ENCODE measurements at regions not wholly inside any gene's neighbourhood (a gene's known extent, or its start where the extent isn't known, plus 50 kb on each side); places are given as distances from the start of the nearest gene placed in this dataset.
"Not testable (repeated sequence)": the region's sequence is repeated elsewhere in the genome, so short reads cannot be mapped to it uniquely, and the experiment has no call there.

DNA sequence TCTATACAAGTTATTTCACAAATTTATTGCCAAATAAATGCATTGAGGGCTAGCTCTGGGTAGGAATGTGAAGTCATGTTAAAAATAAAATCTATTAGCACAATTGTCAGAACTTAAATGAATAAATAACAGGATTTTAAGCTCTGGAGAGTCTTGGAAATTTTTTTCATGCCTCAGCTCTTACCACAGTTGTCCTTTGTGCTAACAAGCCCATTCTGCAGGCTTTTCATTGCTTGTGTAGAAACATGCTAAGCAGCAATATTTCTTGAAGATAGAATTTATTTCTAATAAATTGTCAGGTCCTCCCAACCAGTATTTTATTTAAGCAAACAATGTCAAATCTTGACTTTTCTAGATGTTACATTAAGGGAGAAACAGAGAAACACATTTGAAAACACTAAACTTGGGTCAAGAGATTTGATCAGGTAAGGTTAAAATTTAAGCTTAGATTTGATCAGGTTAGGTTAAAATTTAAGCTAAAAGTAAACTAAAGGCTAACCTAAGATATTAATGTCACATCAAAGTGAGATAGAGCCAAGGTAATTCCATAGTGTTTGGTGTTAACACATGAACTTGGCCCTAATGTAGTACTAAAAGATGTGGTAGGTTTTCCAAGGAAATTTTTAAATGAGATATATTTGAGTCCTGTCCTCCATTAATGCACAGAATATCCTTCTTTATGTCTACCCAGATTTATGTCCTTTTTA, 179.1 kb upstream of the IL1RAPL1 start:
- Histone ChIP-seq H3K36me3 (no peaks in the 10 kb centered on the region), H3K27me3 (no peaks in the 10 kb centered on the region), H3K4me3 (no peak overlapping the region), H3K9me3 (no peaks in the 10 kb centered on the region)
- DNase-seq: no peak

DNA sequence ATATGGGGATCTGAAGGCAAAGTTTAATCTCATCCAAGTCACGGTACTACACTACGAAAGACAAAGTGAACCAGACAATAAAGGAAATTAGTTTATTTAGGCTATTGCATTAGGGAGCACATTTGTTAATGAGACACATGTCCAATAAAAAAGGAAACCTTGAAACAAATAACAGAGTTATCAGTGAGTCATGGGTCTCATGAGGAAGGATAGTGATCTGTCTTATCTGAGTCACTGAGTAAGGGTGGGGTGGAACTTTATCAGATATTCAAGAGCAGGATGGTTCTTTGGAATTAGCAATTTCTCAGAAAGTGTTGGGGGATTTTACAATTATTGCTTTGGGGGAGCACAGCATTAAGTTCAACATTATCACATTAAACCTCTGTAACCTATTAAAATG, 188.9 kb upstream of the IL1RAPL1 start:
- no peak for DNase-seq
- no peaks in the 10 kb centered on the region for H3K27me3 ChIP-seq
- no peak overlapping the region for H3K4me3 ChIP-seq
- H3K9me3 ChIP-seq: no peaks in the 10 kb centered on the region
- H3K36me3 ChIP-seq: no peaks in the 10 kb centered on the region

DNA sequence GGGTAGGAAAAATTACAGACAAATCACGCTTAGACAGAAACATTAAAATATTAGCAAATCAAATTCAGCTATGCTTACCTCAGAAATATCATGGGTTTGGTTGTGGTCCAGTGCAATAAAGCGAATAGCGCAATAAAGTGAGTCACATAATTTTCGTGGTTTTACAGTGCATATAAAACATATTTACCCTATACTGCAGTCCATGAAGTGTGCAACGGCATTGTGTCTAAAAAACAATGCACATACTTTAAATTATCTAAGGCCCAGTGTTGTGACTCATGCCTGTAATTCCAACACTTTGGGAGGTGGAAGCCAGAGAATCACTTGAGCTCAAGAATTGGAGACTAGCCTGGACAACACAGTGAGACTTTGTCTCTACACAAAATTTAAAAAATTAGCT, 195.7 kb upstream of the IL1RAPL1 start:
- no peaks in the 10 kb centered on the region for H3K27me3 ChIP-seq
- DNase-seq: no peak
- H3K4me3 ChIP-seq: no peak overlapping the region
- no peaks in the 10 kb centered on the region for H3K36me3 ChIP-seq
- H3K9me3 ChIP-seq: no peaks in the 10 kb centered on the region

GRCh38 chrX:28379103-28379502, 208.1 kb upstream of the IL1RAPL1 start:
- no peaks in the 10 kb centered on the region for H3K36me3 ChIP-seq
- DNase-seq: no peak
- H3K9me3 ChIP-seq: 0 out of 2 replicates have a peak, but pooled peaks cover 2% of the 10 kb centered on the region
- H3K27me3 ChIP-seq: no peaks in the 10 kb centered on the region
- no peak overlapping the region for H3K4me3 ChIP-seq

GRCh38 chrX:28367649-28368048, 219.6 kb upstream of the IL1RAPL1 start:
- not testable (repeated sequence) for DNase-seq, H3K4me3 ChIP-seq, H3K36me3 ChIP-seq

GRCh38 chrX:28351801-28352200, 235.4 kb upstream of the IL1RAPL1 start:
- DNase-seq: no peak

More at GRCh38 chrX:28367649-28368048, 219.6 kb upstream of the IL1RAPL1 start:
- not testable (repeated sequence) for H3K27me3 ChIP-seq, H3K9me3 ChIP-seq

DNA sequence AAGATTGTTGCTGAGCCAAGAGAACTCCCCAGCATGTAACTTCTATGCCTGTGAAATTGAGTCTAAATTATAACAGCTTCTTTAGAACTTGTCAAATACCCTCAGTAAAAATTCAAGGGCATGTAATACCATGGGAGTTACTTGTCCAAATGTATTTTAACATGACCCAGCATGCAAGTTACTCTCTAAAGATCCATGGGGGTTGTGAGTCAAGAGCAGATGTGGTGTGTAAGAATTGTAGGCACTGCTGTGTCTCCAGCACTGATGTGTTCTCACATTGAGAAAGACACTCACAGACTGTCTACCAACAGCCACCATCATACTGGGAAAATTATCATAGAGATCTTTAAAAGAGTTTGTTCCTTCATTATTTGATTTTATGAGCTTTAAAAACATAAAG, 237.4 kb upstream of the IL1RAPL1 start:
- Histone ChIP-seq H3K4me3 (no peak overlapping the region), H3K9me3 (no peaks in the 10 kb centered on the region; the same call in 1 of the 2 replicates), H3K36me3 (no peaks in the 10 kb centered on the region), H3K27me3 (no peaks in the 10 kb centered on the region)
- DNase-seq: no peak

More at GRCh38 chrX:28351801-28352200, 235.4 kb upstream of the IL1RAPL1 start:
- no peaks in the 10 kb centered on the region for H3K36me3 ChIP-seq
- no peak overlapping the region for H3K4me3 ChIP-seq
- H3K9me3 ChIP-seq: no peaks in the 10 kb centered on the region; the same call in 1 of the 2 replicates
- H3K27me3 ChIP-seq: no peaks in the 10 kb centered on the region

- Histone ChIP-seq H3K27me3 (no peaks in the 10 kb centered on the region), H3K9me3 (no peaks in the 10 kb centered on the region; the same call in 1 of the 2 replicates)
- DNase-seq: no peak
Observed at GRCh38 chrX:28347476-28347875, 239.8 kb upstream of the IL1RAPL1 start.

GRCh38 chrX:28329156-28329555, 258.1 kb upstream of the IL1RAPL1 start:
- Histone ChIP-seq H3K9me3 (no peaks in the 10 kb centered on the region), H3K27me3 (no peaks in the 10 kb centered on the region), H3K36me3 (no peaks in the 10 kb centered on the region), H3K4me3 (no peak overlapping the region)
- DNase-seq: no peak

More at GRCh38 chrX:28347476-28347875, 239.8 kb upstream of the IL1RAPL1 start:
- Histone ChIP-seq H3K4me3 (no peak overlapping the region), H3K36me3 (no peaks in the 10 kb centered on the region)

GRCh38 chrX:28324321-28324721, 262.9 kb upstream of the IL1RAPL1 start:
- H3K27me3 ChIP-seq: no peaks in the 10 kb centered on the region
- no peaks in the 10 kb centered on the region for H3K36me3 ChIP-seq

DNA sequence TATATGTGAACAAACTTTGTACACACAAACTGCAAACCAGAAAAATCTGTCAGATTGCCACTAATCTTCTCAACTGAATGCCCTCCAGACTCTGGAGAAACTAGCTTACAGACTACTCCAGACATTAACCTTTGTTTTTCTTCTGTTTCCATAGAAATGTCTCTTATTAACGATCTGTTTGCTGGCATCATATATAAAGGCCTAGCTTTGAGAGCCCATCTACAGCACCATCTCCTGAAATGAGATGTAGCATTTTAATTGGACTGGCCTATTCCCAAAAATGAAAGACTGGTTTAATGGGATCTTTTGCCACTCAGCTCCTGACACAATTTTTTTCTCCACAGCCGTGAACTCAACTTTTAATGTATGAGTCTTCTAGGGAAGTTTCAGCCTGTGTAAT, 266.0 kb upstream of the IL1RAPL1 start:
- Histone ChIP-seq H3K9me3 (no peaks in the 10 kb centered on the region), H3K27me3 (no peaks in the 10 kb centered on the region), H3K36me3 (no peaks in the 10 kb centered on the region), H3K4me3 (no peak overlapping the region)
- no peak for DNase-seq

More at GRCh38 chrX:28324321-28324721, 262.9 kb upstream of the IL1RAPL1 start:
- H3K4me3 ChIP-seq: no peak overlapping the region
- no peak for DNase-seq
- H3K9me3 ChIP-seq: no peaks in the 10 kb centered on the region

GRCh38 chrX:28312965-28313364, 274.3 kb upstream of the IL1RAPL1 start:
- Histone ChIP-seq H3K9me3 (no peaks in the 10 kb centered on the region; the same call in 1 of the 2 replicates), H3K27me3 (no peaks in the 10 kb centered on the region), H3K4me3 (no peak overlapping the region), H3K36me3 (no peaks in the 10 kb centered on the region)
- no peak for DNase-seq

DNA sequence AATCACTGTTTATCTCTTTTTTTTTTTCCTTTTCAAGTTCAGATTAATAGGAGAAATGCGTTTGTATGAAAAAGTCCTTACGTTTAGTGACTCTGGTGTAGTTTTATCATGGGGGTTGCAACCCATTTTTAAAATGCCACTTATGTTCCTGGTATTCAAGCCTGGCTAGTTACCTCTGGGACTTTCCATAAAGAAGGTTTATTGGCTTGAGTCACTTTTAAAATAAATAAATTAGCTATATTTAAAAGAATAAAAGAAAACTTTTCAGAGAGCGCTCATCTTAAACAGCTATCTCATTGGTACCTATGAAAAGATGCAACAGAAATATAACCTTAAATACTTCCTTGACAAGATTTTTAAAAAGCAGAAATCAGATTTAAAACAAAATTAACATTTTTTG, 275.0 kb upstream of the IL1RAPL1 start:
- Histone ChIP-seq H3K27me3 (no peaks in the 10 kb centered on the region), H3K36me3 (no peaks in the 10 kb centered on the region), H3K4me3 (no peak overlapping the region), H3K9me3 (no peaks in the 10 kb centered on the region; the same call in 1 of the 2 replicates)
- no peak for DNase-seq

DNA sequence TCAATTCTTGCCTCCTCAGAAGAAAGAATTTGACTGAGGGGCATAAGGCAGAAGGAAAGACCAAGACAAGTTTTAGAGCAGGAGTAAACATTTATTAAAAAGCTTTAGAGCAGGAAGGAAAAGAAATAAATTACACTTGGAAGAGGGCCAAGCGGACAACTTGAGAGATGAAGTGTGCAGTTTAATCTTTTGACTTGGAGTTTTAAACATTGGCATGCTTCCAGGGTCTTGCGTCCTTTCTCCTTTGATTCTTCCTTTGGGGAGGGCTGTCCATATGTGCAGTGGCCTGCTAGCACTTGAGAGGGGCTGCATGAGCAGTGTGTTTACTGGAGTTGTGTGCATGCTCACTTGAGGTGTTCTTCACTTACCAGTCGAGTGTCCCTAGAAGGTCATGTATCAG, 275.8 kb upstream of the IL1RAPL1 start:
- no peak overlapping the region for H3K4me3 ChIP-seq
- DNase-seq: no peak
- no peaks in the 10 kb centered on the region for H3K36me3 ChIP-seq
- no peaks in the 10 kb centered on the region for H3K27me3 ChIP-seq
- no peaks in the 10 kb centered on the region; the same call in 1 of the 2 replicates for H3K9me3 ChIP-seq

DNA sequence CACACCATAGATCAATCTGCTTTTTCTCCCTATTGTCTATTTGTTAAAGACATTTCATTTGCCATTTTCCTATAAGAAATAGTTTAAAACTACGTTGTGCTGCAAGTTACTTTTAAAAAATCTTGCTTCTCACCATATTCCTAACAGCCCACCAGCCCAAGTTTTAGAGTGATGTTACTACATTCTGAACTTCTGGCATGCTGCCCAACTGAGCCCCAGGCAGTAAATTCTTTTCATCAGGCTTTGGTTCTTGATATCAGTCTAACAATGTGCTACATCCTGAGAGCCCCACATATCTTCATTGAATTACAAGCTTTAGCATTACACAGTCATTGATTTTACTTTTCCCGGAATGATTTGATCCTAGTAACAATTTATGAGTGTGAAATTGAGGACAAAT, 283.8 kb upstream of the IL1RAPL1 start:
- Histone ChIP-seq H3K9me3 (peaks cover 3% of the 10 kb centered on the region; the same call in 1 of the 2 replicates), H3K4me3 (no peak overlapping the region), H3K27me3 (no peaks in the 10 kb centered on the region), H3K36me3 (no peaks in the 10 kb centered on the region)
- DNase-seq: no peak

DNA sequence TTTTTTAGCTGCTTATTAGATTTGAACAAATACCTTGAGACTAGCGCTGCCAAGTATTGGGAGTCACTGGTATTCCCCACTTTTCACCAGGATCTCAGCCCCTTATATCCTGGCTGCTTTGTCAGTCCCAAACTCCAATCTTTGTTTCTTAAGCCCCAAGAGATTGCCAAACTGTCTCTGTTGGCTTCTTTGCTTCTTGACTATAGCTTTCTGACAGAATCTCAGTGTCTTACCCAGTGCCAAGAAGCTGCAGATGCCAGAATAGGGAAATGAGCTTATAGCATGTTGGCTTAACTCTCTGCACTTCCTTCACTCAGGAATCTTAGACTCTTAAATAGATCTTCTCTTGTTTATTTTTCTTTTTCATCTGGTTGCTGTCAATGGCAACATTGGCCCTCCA, 297.5 kb upstream of the DCAF8L1 start:
- peak; percentile 66 for DNase-seq

DNA sequence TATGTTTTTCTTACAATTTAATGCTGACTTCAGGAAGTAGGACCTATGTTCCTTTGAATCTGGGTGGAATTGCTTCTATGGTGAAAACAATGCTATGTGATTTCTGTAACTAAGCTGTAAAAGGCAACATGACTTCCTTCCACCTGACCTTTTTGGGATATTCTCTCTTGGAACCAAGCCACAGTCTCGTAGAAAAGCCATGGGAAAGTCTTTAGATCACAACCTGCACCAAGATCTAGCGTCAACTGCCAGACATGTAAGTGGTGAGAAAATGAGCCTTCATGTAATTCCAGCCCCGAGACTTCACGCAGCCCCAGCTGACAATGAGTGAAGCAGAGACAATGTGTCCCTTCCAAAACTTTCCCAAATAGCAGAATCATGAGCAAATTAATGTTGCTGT, 297.0 kb upstream of the DCAF8L1 start:
- H3K4me3 ChIP-seq: no peak overlapping the region
- peak; percentile 44 for DNase-seq

More for the DNA sequence above, 297.5 kb upstream of the DCAF8L1 start:
- Histone ChIP-seq H3K4me3 (no peak overlapping the region), H3K27me3 (no peaks in the 10 kb centered on the region), H3K9me3 (no peaks in the 10 kb centered on the region), H3K36me3 (no peaks in the 10 kb centered on the region)

DNA sequence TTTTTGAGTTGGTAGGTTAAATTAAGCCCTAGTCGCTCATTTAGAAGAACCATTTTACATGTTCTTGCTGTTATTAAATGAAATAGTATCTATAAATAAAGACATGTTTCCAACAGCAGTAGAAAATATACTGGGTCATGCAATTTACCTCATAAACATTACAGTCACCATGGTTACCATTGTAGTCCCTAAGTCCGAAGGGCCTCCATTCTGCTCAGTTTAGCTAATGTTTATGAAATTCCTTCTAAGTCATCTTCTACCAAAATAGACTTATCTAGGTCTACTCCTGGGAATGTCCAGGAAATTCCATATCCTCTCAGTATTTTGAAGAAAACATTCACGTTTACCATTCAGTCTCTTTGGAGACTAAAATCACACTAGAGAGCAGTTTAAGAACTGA, 292.5 kb upstream of the DCAF8L1 start:
- H3K36me3 ChIP-seq: no peaks in the 10 kb centered on the region
- H3K27me3 ChIP-seq: no peaks in the 10 kb centered on the region
- H3K4me3 ChIP-seq: no peak overlapping the region
- H3K9me3 ChIP-seq: no peaks in the 10 kb centered on the region
- no peak for DNase-seq

More for the DNA sequence above, 297.0 kb upstream of the DCAF8L1 start:
- no peaks in the 10 kb centered on the region for H3K9me3 ChIP-seq
- H3K36me3 ChIP-seq: no peaks in the 10 kb centered on the region
- no peaks in the 10 kb centered on the region for H3K27me3 ChIP-seq

Measured in MG63 (cell line).